HG02678 (cell line): ENCODE measurements at regions not wholly inside any gene's neighbourhood (a gene's known extent, or its start where the extent isn't known, plus 50 kb on each side); places are given as distances from the start of the nearest gene placed in this dataset.
"Not testable (repeated sequence)": the region's sequence is repeated elsewhere in the genome, so short reads cannot be mapped to it uniquely, and the experiment has no call there.

Source experiments
- ATAC-seq: cut with Tn5 transposase; IDR thresholded peaks from one replicate; pipeline ENCODE4 v1.9.1; 2021; ENCODE audit warnings: mild to moderate bottlenecking, moderate library complexity; ENCODE audit not compliant: unreplicated experiment

DNA sequence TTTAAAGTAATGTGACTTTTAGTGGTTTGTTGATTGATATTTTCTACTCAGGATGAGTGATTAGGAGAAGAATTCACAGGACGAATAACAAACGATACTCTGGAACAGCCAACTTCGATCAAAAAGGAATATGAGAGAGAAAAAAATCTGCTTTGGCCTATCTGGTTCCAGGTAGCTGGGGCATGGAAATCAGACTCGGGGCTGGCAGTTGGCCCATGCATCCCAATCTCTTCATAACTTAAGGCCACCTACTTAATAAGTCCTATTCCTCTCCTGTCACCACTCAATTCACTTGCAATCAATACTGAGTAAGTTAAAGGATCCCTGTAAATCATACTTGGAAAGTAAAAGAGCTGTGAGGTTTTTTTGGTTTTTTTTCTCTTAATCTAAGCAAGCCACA lies 1116.2 kb downstream of the SORCS3 start:
- no peak for ATAC-seq

DNA sequence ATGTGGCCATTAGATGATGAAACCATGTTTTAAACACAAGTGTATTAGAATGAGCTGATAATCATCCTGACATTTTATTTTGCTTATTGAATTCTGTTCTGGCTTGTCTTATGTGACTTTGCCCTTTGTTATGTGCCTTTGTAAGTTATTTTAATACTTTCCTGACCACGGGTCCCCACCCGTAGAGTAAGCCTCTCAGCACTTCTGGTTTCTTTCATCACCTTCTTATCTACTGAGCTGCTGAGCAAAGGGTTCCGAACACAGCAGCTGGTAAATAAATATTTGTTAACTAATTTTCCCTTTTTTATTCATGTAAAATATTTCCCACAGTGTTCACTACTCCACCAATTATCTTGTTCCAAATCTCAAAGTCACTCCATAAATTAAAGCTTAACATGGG lies 1115.3 kb downstream of the SORCS3 start:
- ATAC-seq: no peak

- ATAC-seq: no peak
Observed at GRCh38 chr10:105751688-105752087, 1110.6 kb downstream of the SORCS3 start.

DNA sequence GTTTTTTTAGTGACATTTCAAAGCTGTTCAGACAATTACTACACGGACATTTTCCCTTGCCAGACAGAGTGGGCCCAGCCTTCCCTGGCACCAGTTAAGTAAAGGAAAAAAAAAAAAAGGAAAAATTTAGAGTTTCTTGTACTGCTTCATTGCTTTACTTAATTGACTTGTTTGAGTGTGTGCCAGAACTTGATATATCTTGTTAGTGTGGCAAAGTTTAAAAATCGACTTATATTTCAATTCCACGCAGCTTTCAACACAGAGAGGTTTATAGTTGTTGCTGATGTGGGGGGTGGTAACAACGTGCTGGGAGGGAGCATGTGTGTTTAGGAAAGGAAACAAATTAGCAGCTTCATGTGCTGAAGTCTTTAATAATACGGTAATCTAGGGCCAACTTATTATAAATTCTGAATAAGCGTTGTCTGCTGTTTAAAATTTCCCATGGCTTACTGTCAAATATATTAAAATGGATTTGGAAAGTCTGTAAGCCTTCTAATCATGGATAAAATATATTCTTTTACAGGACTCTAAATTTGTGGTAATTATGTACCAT lies 1104.6 kb downstream of the SORCS3 start:
- ATAC-seq: no peak

GRCh38 chr10:105743343-105744056 lies 1102.4 kb downstream of the SORCS3 start:
- ATAC-seq: no peak

- no peak for ATAC-seq
Observed at GRCh38 chr10:105742923-105743322, 1101.8 kb downstream of the SORCS3 start.

- no peak for ATAC-seq
Observed at GRCh38 chr10:105742184-105742583, 1101.1 kb downstream of the SORCS3 start.

GRCh38 chr10:105734479-105734878 lies 1093.4 kb downstream of the SORCS3 start:
- no peak for ATAC-seq

DNA sequence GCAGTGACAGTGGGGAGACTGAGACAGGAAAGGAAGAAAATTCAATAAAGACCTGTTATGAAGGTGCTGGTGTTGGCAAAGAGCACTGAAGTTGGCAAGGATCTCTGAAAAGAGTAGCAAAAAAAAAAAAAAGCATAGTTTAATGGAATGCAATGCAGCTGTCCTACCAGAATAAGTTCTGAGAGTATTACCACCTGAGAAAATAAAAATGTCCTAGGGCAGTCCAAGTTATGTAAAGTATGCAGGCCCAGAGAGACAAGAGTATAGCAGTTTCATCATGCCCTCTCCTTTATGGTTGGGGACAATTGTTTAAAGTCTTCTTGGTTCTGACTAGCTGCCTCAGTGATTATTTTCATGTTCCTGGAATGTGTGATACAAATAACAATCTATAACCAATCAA lies 1092.8 kb downstream of the SORCS3 start:
- ATAC-seq: no peak

GRCh38 chr10:105729428-105729827 lies 1088.3 kb downstream of the SORCS3 start:
- no peak for ATAC-seq

- ATAC-seq: not testable (repeated sequence)
Observed at GRCh38 chr10:105727586-105727985, 1086.5 kb downstream of the SORCS3 start.

- ATAC-seq: no peak
Observed at GRCh38 chr10:105727131-105727530, 1086.0 kb downstream of the SORCS3 start.

DNA sequence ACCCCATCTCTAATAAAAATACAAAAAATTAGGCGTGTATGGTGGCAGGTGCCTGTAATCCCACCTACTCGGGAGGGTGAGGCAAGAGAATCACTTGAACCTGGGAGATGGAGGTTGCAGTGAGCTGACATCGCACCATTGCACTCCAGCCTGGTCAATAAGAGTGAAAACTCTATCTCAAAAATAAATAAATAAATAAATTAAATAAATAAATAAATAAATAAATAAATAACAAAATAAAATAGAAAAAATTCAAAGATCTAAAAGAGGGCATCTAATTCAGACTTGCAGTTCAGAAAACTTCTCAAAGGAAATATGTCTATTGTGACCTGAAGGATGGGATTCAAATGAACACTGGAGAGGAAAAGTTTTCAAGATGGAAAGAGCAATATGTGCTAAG lies 1085.1 kb downstream of the SORCS3 start:
- ATAC-seq: no peak

DNA sequence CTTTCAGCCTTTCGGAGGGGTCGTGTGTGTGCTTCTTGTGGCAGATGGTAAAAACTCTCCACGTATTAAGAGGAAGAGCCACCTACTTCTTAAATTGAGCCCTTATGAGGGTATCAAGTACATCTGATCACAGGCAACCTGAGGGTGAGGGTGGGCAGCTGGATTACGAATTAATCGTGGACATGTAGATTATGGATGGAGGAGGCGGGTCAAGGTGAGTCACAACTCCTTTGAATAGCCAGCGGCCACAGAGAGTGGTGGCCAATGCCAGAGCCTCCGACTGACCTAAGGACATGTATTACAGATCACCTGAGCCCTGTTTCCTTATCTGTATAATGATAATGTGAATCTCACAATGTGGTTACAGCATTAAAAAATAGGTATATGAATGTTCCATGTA lies 1083.9 kb downstream of the SORCS3 start:
- ATAC-seq: no peak

GRCh38 chr10:105718207-105718995 lies 1077.3 kb downstream of the SORCS3 start:
- ATAC-seq: no peak

DNA sequence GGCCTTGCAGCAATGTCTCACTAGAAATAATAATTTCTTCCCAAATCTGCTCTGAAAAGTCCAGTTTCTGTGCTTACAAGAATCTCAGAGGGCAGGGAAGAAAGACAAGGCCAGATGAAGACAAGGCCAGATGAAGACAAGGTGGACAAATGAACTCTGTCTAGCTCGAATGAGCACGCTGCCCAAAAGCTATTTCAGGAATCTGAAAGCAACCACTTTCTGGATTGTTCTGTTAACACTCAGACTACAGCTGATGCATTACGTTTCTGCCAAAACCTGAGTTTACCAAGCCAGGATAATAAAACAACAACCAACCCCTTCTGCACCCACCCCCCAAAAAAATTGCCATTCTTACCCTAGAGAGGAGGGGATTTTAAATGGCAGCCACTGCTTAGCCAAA lies 1073.6 kb downstream of the SORCS3 start:
- ATAC-seq: no peak

DNA sequence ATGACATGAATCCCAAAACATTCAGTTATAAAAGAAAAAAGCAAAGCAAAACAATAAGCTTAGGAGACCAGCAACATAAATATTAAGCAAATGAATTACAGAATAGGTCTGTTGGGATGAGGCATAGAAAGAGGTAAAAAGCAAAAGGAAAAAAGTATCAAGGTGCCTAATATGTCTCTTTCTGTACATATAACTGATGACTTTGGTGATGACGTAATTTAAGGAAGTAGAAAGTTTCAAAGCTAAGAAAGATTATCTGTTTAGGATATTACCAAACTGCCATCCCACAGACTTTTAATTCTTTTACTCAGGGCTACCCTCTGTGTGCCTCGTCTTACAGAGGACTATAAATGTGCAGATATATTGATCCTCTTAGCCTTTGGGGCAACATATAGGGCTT lies 1066.5 kb downstream of the SORCS3 start:
- no peak for ATAC-seq

DNA sequence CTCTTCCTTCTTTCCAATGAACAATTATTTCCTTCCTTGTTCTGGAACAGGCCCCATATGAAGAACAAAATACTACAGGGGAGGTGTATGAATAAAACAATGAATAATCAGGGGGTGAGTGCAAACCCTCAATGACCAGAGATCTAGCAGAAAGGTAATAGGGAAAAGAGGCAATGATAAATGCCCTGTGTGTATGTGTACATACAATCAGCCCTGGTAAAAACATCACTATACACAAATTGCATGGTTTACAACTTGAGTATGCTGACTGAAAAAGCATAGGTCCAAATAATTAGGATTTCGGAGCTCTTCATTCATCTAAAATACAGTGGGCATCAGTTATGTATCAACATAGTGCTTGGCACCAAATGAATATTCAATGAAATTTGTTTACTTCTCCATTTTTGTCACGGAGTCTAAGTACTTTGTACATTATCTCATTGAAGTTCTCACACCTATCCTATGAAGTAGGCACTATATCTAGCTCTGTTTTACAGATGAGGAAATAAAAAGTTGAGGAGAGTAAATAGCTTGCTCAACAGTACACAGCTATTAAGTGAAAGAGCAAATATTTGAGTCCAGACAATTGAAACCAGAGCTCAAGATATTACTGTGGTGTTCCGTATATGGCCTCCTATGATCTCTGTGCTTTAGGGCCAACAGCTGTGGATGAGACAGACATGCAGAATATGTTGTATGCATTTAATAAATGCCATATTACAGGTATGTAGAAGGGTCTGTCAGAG lies 1065.4 kb downstream of the SORCS3 start:
- ATAC-seq: no peak

DNA sequence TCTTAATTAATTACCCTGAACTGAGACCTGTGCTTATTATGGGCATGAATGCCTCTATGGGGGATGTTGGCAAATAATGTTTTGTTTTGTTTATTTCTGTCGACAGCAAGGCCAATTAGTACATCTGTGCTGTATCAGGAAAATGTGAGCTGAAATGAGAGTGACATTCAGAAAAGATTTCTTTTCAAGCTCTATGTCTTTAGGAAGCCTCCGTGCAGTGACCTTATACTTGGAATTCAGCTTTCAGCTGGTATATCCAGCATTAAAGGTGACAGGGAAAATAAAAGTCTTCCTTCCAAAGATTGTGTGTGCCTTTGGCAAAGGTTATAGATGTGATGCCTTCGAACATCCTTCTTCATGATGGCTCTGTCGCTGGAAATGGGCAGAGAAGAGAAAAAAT lies 1061.1 kb downstream of the SORCS3 start:
- no peak for ATAC-seq

GRCh38 chr10:105700218-105700617 lies 1059.1 kb downstream of the SORCS3 start:
- no peak for ATAC-seq

GRCh38 chr10:105699504-105699903 lies 1058.4 kb downstream of the SORCS3 start:
- ATAC-seq: no peak
